Activated CD4-positive, alpha-beta T cell treated with anti-CD3 and anti-CD28 coated beads for 4 hours (primary cell): ENCODE measurements at regions not wholly inside any gene's neighbourhood (a gene's known extent, or its start where the extent isn't known, plus 50 kb on each side); places are given as distances from the start of the nearest gene placed in this dataset.

Source experiments
- DNase-seq, 2 donors: peaks; one replicate each; pipeline ENCODE4 v3.0.0-alpha.2; 2020

DNA sequence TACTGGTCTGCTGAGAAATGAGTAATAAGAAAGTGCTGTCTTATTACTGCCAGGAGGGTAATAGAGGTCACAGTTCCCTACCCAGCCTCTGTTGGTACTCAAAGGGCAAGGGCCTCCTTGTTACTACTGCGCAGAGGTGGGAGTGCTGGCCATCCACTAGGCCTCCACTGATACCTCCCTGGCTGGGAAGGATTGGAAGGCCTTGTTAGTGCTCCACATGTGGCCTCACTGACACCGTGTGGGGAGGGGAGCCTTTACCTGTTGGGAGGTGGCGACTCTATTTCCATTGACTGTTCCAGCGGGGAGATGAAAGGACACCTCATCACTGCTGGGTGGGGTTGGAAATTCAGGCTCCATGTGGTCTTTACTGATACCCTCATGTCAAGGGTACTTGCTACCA, 57.8 kb upstream of the USP24 start:
- no peak for DNase-seq
